GM10266 (cell line): ENCODE measurements at regions not wholly inside any gene's neighbourhood (a gene's known extent, or its start where the extent isn't known, plus 50 kb on each side); places are given as distances from the start of the nearest gene placed in this dataset.

Experiments
- DNase-seq: peaks from one replicate; pipeline ENCODE4 v3.0.0; 2012; ENCODE audit errors: extremely low spot score
- CTCF ChIP-seq: IDR thresholded peaks from 2 replicates; pipeline ENCODE4 v1.5.1; 2012; ENCODE audit warnings: mild to moderate bottlenecking, low read depth; ENCODE audit not compliant: control insufficient read depth, insufficient read depth; ENCODE audit errors: missing control alignments

- TF ChIP-seq CTCF = no peak
- DNase-seq = no peak
Observed at GRCh38 chr6:44670146-44670545, 282.6 kb downstream of the CDC5L start.

DNA sequence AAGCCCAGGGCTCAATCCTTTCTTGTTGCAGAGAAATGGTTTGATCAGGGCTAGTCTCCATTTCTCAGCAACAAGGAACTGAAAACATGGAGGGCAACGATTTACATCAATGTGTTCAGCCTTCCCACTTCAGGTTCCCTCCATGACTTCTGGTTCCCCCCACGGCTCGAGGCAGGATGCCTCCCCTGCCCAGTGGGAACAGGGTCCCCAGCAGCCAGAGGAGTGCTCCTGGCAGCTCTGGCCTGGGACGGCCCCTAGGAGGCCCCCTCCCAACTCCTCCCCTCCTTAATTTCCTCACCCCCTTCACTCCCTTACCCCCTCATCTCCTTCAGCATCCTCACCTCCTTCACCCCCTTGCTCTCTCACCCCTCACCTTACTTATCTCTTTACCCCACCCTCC, 283.8 kb downstream of the CDC5L start:
- no peak for DNase-seq
- TF ChIP-seq CTCF = no peak

DNA sequence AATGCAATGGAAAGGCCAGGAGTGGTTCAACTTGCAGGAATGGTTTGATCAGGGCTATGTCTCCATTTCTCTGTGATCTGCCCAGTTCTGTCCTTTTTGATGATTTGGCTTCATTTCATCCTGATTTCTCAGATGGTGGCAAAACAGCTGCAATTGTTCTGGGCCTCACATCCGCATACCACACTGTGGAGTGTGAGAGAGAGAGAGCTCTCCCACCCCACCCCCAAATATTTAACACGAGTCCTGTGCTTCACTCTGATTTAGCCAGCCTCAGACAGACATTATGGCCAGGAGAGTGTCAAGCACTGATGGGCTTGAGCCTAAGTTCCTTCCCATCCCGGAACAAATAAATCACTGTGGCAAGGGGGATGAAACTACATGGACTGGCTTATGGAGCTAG, 284.6 kb downstream of the CDC5L start:
- TF ChIP-seq CTCF = no peak
- no peak for DNase-seq

GRCh38 chr6:44672841-44673240, 285.3 kb downstream of the CDC5L start:
- TF ChIP-seq CTCF = no peak
- no peak for DNase-seq

DNA sequence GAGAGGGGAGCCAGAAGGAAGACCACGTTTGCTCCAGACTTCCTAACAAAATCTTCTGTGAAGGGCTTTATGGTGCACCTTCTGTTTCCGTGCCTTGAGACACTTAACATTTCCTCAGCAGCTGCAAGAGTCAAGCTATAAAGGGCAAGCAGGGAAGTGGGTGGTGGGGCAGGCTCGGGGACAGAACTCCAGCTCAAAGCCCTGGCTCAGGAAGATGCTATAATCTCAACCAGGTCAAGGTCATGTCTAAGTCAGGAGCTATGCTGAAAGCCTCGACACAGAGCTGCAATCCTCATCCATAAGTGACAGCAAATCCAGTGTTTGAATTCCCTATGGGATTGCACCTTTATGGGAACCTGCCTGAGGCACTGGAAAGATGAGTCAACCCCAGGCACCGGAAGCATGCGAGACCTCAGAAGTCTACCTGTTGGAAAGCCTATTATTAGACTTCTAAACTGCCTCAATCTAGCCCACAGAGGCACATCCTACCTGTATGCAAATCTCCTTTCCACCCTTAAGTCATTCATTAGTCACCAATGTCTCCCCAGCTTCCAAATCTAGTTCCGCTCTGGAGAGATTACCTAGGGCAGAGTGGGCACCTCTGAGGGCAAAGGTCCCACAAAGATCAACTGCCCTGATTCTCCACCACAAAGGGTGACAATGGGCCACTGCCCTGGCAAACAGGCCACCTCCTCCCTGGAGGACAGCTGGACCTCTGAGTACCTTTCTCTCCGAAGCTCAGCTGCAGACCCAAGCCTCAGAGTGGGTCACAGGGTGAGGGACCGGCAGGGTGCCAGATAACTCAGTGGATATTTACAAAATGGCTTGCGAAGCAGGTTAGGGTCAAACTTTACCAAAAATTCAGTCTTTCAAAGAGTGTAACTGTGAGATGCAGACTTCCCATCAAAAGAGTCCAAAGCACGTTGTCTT, 287.0 kb downstream of the CDC5L start:
- TF ChIP-seq CTCF = no peak
- no peak for DNase-seq

- no peak for TF ChIP-seq CTCF
- no peak for DNase-seq
Observed at GRCh38 chr6:44675449-44675848, 287.9 kb downstream of the CDC5L start.

DNA sequence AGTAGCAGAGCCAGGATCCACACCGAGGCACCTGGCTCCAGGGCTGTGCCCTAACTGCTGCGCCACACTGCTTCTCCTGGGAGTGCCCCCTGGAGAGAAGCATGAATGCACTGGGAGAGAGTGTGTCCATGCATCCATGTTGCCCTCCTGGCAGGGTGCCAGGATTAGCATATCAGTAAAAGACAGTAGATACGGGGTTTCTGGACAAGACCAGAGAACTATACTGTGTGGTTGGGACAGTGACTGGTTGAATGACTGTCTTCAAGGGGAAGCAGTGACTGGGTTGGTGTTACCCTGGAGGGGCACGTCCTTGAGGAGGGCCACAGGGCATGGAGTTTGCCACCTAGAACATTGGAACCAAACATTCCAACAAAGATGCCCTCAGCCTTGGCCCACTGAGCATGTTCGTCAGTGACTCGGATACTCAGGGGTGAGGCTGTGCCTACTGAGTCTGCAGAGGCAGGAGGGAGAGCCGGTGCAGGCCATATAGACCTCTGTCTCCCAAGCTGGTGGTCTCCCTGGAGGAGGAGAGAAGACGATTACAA, 288.8 kb downstream of the CDC5L start:
- no peak for DNase-seq
- TF ChIP-seq CTCF = no peak
